Mesendoderm (in vitro differentiated cells): ENCODE measurements at regions not wholly inside any gene's neighbourhood (a gene's known extent, or its start where the extent isn't known, plus 50 kb on each side); places are given as distances from the start of the nearest gene placed in this dataset.

Experiments used
- DNase-seq: peaks from one replicate; pipeline ENCODE4 v3.0.0; 2013
- H2AK5ac ChIP-seq: 2 replicates; pipeline ENCODE4 v1.6.1; 2013; ENCODE audit warnings: low read length, inconsistent platforms
- H2BK120ac ChIP-seq: 2 replicates; pipeline ENCODE4 v1.6.1; 2013; ENCODE audit warnings: low read depth, mild to moderate bottlenecking, low read length, moderate library complexity, mixed read lengths
- H2BK15ac ChIP-seq: replicated peaks from 2 replicates; pipeline ENCODE4 v1.6.1; 2013; ENCODE audit warnings: low read depth, mild to moderate bottlenecking, moderate library complexity
- H2BK5ac ChIP-seq: 2 replicates; pipeline ENCODE4 v1.6.1; 2013; ENCODE audit warnings: low read length, inconsistent platforms
- H3K18ac ChIP-seq: 2 replicates; pipeline ENCODE4 v1.6.1; 2013; ENCODE audit warnings: mild to moderate bottlenecking, low read length, mixed read lengths
- H3K23ac ChIP-seq: one replicate; pipeline ENCODE4 v1.6.1; 2013; ENCODE audit warnings: low read length
- H3K27ac ChIP-seq: 2 replicates; pipeline ENCODE4 v1.5.1; 2013; ENCODE audit warnings: low read depth, mild to moderate bottlenecking, inconsistent platforms, low read length, moderate library complexity
- H3K27me3 ChIP-seq: 2 replicates; pipeline ENCODE4 v1.6.1; 2013; ENCODE audit warnings: low read length, control low read depth, mild to moderate bottlenecking, inconsistent platforms; ENCODE audit not compliant: insufficient read depth, poor library complexity
- H3K36me3 ChIP-seq: 2 replicates; pipeline ENCODE4 v1.6.1; 2013; ENCODE audit warnings: low read length, inconsistent platforms; ENCODE audit not compliant: control insufficient read depth, insufficient read depth
- H3K4ac ChIP-seq: one replicate; pipeline ENCODE4 v1.6.1; 2013; ENCODE audit warnings: low read depth, mild to moderate bottlenecking, low read length, moderate library complexity
- H3K4me1 ChIP-seq: 2 replicates; pipeline ENCODE4 v1.6.1; 2013; ENCODE audit warnings: low read depth, low read length, inconsistent platforms; ENCODE audit not compliant: control insufficient read depth
- H3K4me2 ChIP-seq: 2 replicates; pipeline ENCODE4 v1.6.1; 2013; ENCODE audit warnings: low read length
- H3K4me3 ChIP-seq: 2 replicates; pipeline ENCODE4 v1.5.1; 2013; ENCODE audit warnings: mild to moderate bottlenecking, low read length
- H3K56ac ChIP-seq: one replicate; pipeline ENCODE4 v1.6.1; 2013; ENCODE audit warnings: low read length
- H3K79me1 ChIP-seq: 2 replicates; pipeline ENCODE4 v1.6.1; 2013; ENCODE audit warnings: low read length, inconsistent platforms
- H3K79me2 ChIP-seq: 2 replicates; pipeline ENCODE4 v1.6.1; 2013; ENCODE audit warnings: mild to moderate bottlenecking, low read length; ENCODE audit not compliant: control insufficient read depth, insufficient read depth
- H3K9ac ChIP-seq: 2 replicates; pipeline ENCODE4 v1.6.1; 2013; ENCODE audit warnings: low read length, inconsistent platforms
- H4K5ac ChIP-seq: one replicate; pipeline ENCODE4 v1.6.1; 2013; ENCODE audit warnings: low read length
- H4K8ac ChIP-seq: one replicate; pipeline ENCODE4 v1.6.1; 2013; ENCODE audit warnings: low read depth, mild to moderate bottlenecking, control low read depth, low read length, moderate library complexity
- WGBS: extraction: QIAGEN DNeasy Blood & Tissue Kit; methylation state at CpG from one replicate; pipeline ENCODE4 v1.1.7; 2013; ENCODE audit warnings: low lambda C conversion rate, missing lambda C conversion rate; ENCODE audit not compliant: insufficient coverage; ENCODE audit errors: extremely low coverage; 5-methylcytosine and 5-hydroxymethylcytosine counted together

DNA sequence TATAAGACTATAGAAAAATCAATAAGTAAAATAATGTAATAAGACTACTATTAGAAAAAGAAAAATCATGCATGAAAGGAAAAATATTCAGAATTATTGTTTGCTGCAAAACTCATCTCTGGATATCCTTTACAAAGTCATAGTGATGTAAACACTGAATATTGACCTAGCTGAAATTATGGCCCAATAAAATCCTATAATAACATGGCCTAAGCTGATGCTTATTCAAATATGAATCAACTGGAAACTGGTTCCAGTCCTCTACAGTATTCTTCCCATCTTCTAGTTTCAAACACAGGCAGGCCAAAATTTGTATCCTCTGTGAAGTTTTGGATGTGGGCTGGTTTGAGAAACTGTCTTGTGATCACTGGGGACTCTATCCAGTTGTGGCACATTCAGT lies 134.5 kb downstream of the CNTN3 start:
- H3K23ac ChIP-seq, result no peak overlapping the region
- H3K27me3 ChIP-seq, result no peaks in the 10 kb centered on the region
- H3K4me2 ChIP-seq, result no peak overlapping the region
- no peaks in the 10 kb centered on the region for H3K79me2 ChIP-seq
- H2BK5ac ChIP-seq, result no peak overlapping the region
- no peak overlapping the region for H3K18ac ChIP-seq
- no peak for DNase-seq
- no peak overlapping the region for H2AK5ac ChIP-seq
- H3K27ac ChIP-seq, result no peak overlapping the region
- H4K5ac ChIP-seq, result no peak overlapping the region
- H3K9ac ChIP-seq, result no peak overlapping the region
- no peak overlapping the region for H2BK15ac ChIP-seq
- H3K36me3 ChIP-seq, result no peaks in the 10 kb centered on the region
- no peak overlapping the region for H3K56ac ChIP-seq
- no peaks in the 10 kb centered on the region for H3K4me1 ChIP-seq
- no peak overlapping the region for H2BK120ac ChIP-seq
- H3K4ac ChIP-seq, result no peak overlapping the region
- no peak overlapping the region for H3K4me3 ChIP-seq
- no peak overlapping the region for H4K8ac ChIP-seq
- no peaks in the 10 kb centered on the region for H3K79me1 ChIP-seq

DNA sequence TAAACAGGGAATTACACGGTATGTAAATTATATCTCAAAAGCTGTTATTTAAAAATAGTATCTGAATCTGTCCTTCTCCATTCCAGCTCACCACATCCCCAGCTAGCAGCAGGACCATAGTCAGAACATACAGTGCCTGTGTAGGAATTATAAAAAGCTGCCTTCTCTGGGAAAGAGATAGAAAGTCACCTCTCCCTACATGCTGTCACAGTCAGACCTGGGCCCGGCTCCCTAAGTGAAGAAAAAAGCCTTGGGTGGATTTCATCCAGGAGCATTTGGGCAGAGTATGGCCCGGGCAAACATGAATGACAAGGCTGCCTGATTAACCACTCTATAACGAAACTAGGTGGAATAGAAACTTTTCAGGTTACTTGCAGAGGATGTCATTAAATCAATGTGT lies 144.1 kb downstream of the CNTN3 start:
- H4K8ac ChIP-seq, result no peak overlapping the region
- H3K9ac ChIP-seq, result no peak overlapping the region
- no peak overlapping the region for H2BK15ac ChIP-seq
- no peak overlapping the region for H3K18ac ChIP-seq
- DNase-seq, result no peak
- no peak overlapping the region for H2AK5ac ChIP-seq
- no peak overlapping the region for H2BK120ac ChIP-seq
- no peak overlapping the region for H4K5ac ChIP-seq
- H3K4me3 ChIP-seq, result no peak overlapping the region
- no peaks in the 10 kb centered on the region for H3K79me1 ChIP-seq
- H3K79me2 ChIP-seq, result no peaks in the 10 kb centered on the region
- H2BK5ac ChIP-seq, result no peak overlapping the region
- H3K4me2 ChIP-seq, result no peak overlapping the region
- H3K23ac ChIP-seq, result no peak overlapping the region
- no peak overlapping the region for H3K56ac ChIP-seq
- H3K4me1 ChIP-seq, result no peaks in the 10 kb centered on the region
- H3K27ac ChIP-seq, result no peak overlapping the region
- H3K27me3 ChIP-seq, result no peaks in the 10 kb centered on the region
- H3K36me3 ChIP-seq, result no peaks in the 10 kb centered on the region
- WGBS, result no CpG with 5 or more reads among the region's 4 CpGs
- no peak overlapping the region for H3K4ac ChIP-seq

- no peak overlapping the region for H4K5ac ChIP-seq
- H3K79me1 ChIP-seq, result no peaks in the 10 kb centered on the region
- H4K8ac ChIP-seq, result no peak overlapping the region
- no peak overlapping the region for H3K4ac ChIP-seq
- H3K4me3 ChIP-seq, result no peak overlapping the region
- H3K4me2 ChIP-seq, result no peak overlapping the region
- no peak overlapping the region for H2BK15ac ChIP-seq
- H3K56ac ChIP-seq, result no peak overlapping the region
- no peaks in the 10 kb centered on the region for H3K27me3 ChIP-seq
- no peak for DNase-seq
- H3K23ac ChIP-seq, result no peak overlapping the region
- no peak overlapping the region for H3K27ac ChIP-seq
- no peak overlapping the region for H2BK120ac ChIP-seq
- no peak overlapping the region for H2BK5ac ChIP-seq
- H3K79me2 ChIP-seq, result no peaks in the 10 kb centered on the region
- no peak overlapping the region for H2AK5ac ChIP-seq
- H3K18ac ChIP-seq, result no peak overlapping the region
- no CpG with 5 or more reads among the region's 8 CpGs for WGBS
- H3K36me3 ChIP-seq, result no peaks in the 10 kb centered on the region
- H3K9ac ChIP-seq, result no peak overlapping the region
- H3K4me1 ChIP-seq, result no peaks in the 10 kb centered on the region
Measured at GRCh38 chr3:74469713-74470112, 144.7 kb downstream of the CNTN3 start.

- Histone ChIP-seq H3K79me2 (no peaks in the 10 kb centered on the region), H2AK5ac (no peak overlapping the region), H3K27ac (no peak overlapping the region), H3K56ac (no peak overlapping the region), H3K36me3 (no peaks in the 10 kb centered on the region), H3K18ac (no peak overlapping the region), H3K79me1 (no peaks in the 10 kb centered on the region), H3K23ac (no peak overlapping the region), H3K9ac (no peak overlapping the region), H3K4me3 (no peak overlapping the region), H3K4ac (no peak overlapping the region), H3K4me2 (no peak overlapping the region), H3K4me1 (no peaks in the 10 kb centered on the region), H3K27me3 (no peaks in the 10 kb centered on the region), H2BK120ac (no peak overlapping the region), H2BK5ac (no peak overlapping the region), H4K5ac (no peak overlapping the region), H2BK15ac (no peak overlapping the region), H4K8ac (no peak overlapping the region)
- DNase-seq, result no peak
- WGBS, result no CpG with 5 or more reads among the region's 3 CpGs
Measured at GRCh38 chr3:74469151-74469550, 145.3 kb downstream of the CNTN3 start.

- Histone ChIP-seq H2AK5ac (no peak overlapping the region), H2BK5ac (no peak overlapping the region), H3K4me2 (no peak overlapping the region), H3K79me2 (no peaks in the 10 kb centered on the region), H4K5ac (no peak overlapping the region), H3K4me1 (peaks cover 3% of the 10 kb centered on the region), H3K4me3 (no peak overlapping the region), H3K9ac (no peak overlapping the region), H3K23ac (no peak overlapping the region), H3K56ac (no peak overlapping the region), H3K27ac (no peak overlapping the region), H3K18ac (no peak overlapping the region), H3K27me3 (no peaks in the 10 kb centered on the region), H3K36me3 (no peaks in the 10 kb centered on the region), H3K4ac (no peak overlapping the region), H2BK15ac (no peak overlapping the region), H2BK120ac (no peak overlapping the region), H3K79me1 (no peaks in the 10 kb centered on the region), H4K8ac (no peak overlapping the region)
- no peak for DNase-seq
- WGBS, result no CpG with 5 or more reads among the region's 4 CpGs
Measured at GRCh38 chr3:74465715-74466410, 148.6 kb downstream of the CNTN3 start.

GRCh38 chr3:74463515-74463914 lies 150.9 kb downstream of the CNTN3 start:
- no peak overlapping the region for H3K4me3 ChIP-seq
- no peak overlapping the region for H2AK5ac ChIP-seq
- no peak overlapping the region for H3K4ac ChIP-seq
- no peaks in the 10 kb centered on the region for H3K36me3 ChIP-seq
- H3K79me1 ChIP-seq, result no peaks in the 10 kb centered on the region
- no CpG with 5 or more reads among the region's 4 CpGs for WGBS
- no peak overlapping the region for H3K4me2 ChIP-seq
- H3K27me3 ChIP-seq, result no peaks in the 10 kb centered on the region
- H3K9ac ChIP-seq, result no peak overlapping the region
- DNase-seq, result peak; percentile 42
- H3K18ac ChIP-seq, result no peak overlapping the region
- H2BK120ac ChIP-seq, result no peak overlapping the region
- H2BK15ac ChIP-seq, result no peak overlapping the region
- no peak overlapping the region for H3K27ac ChIP-seq
- no peaks in the 10 kb centered on the region for H3K79me2 ChIP-seq
- H3K4me1 ChIP-seq, result peaks cover 3% of the 10 kb centered on the region
- H3K23ac ChIP-seq, result no peak overlapping the region
- H3K56ac ChIP-seq, result peak overlapping the region; percentile 15
- no peak overlapping the region for H4K5ac ChIP-seq
- no peak overlapping the region for H2BK5ac ChIP-seq
- H4K8ac ChIP-seq, result no peak overlapping the region
